ENCODE measurements at regions not wholly inside any gene's neighbourhood (a gene's known extent, or its start where the extent isn't known, plus 50 kb on each side); places are given as distances from the start of the nearest gene placed in this dataset.

GRCh38 chr6:145042559-145042958, 692.8 kb downstream of the EPM2A start:
- WGBS, 5 donors: 81 to 88% (median 84%) methylated on average over 5 of the region's 5 CpGs
- DNase-seq: no peak
- no peaks in the 10 kb centered on the region for H3K9me3 ChIP-seq
- H3K27me3 ChIP-seq: no peaks in the 10 kb centered on the region
- no peaks in the 10 kb centered on the region for H3K4me1 ChIP-seq
- intact Hi-C loops (cut with DNase I; ENCODE audit: low total_unique reads): no loop called here
- no peak for TF ChIP-seq CTCF (IDR thresholded peaks at IDR 0.05)
- TF ChIP-seq EP300 (IDR thresholded peaks at IDR 0.05): no peak
- TF ChIP-seq POLR2AphosphoS5 (IDR thresholded peaks at IDR 0.05): no peak
- no peak for TF ChIP-seq POLR2A (IDR thresholded peaks at IDR 0.05)
- H3K4me3 ChIP-seq: no peak overlapping the region
- no peak overlapping the region for H3K27ac ChIP-seq
- H3K36me3 ChIP-seq: no peaks in the 10 kb centered on the region

- Histone ChIP-seq H3K27me3 (no peaks in the 10 kb centered on the region), H3K9me3 (no peaks in the 10 kb centered on the region), H3K36me3 (no peaks in the 10 kb centered on the region), H3K4me1 (no peaks in the 10 kb centered on the region), H3K27ac (no peak overlapping the region), H3K4me3 (no peak overlapping the region)
- TF ChIP-seq CTCF (IDR thresholded peaks at IDR 0.05) (no peak), POLR2AphosphoS5 (IDR thresholded peaks at IDR 0.05) (no peak), POLR2A (IDR thresholded peaks at IDR 0.05) (no peak), EP300 (IDR thresholded peaks at IDR 0.05) (no peak)
- no peak for DNase-seq
- 76 to 89% (median 80%) methylated on average over 5 of the region's 5 CpGs for WGBS, 5 donors
- intact Hi-C loops (cut with DNase I; ENCODE audit: low total_unique reads): no loop called here
Measured at GRCh38 chr6:145043926-145044500, 691.3 kb downstream of the EPM2A start.

GRCh38 chr6:145044641-145045246, 690.6 kb downstream of the EPM2A start:
- Histone ChIP-seq H3K36me3 (no peaks in the 10 kb centered on the region), H3K4me1 (no peaks in the 10 kb centered on the region), H3K27ac (no peak overlapping the region), H3K4me3 (no peak overlapping the region), H3K27me3 (no peaks in the 10 kb centered on the region), H3K9me3 (no peaks in the 10 kb centered on the region)
- peak in 1 of 2 donors; percentile 23 for DNase-seq
- WGBS, 5 donors: 12 to 30% (median 25%) methylated on average over 3 of the region's 3 CpGs
- intact Hi-C loops (cut with DNase I; ENCODE audit: low total_unique reads): no loop called here
- TF ChIP-seq EP300 (IDR thresholded peaks at IDR 0.05) (no peak), CTCF (IDR thresholded peaks at IDR 0.05) (no peak), POLR2AphosphoS5 (IDR thresholded peaks at IDR 0.05) (no peak), POLR2A (IDR thresholded peaks at IDR 0.05) (no peak)

- no peaks in the 10 kb centered on the region for H3K9me3 ChIP-seq
- no peak overlapping the region for H3K4me3 ChIP-seq
- no peaks in the 10 kb centered on the region for H3K27me3 ChIP-seq
- no peak overlapping the region for H3K27ac ChIP-seq
- intact Hi-C loops (cut with DNase I; ENCODE audit: low total_unique reads): no loop called here
- no peaks in the 10 kb centered on the region for H3K4me1 ChIP-seq
- H3K36me3 ChIP-seq: no peaks in the 10 kb centered on the region
- TF ChIP-seq POLR2AphosphoS5 (IDR thresholded peaks at IDR 0.05) (no peak), CTCF (IDR thresholded peaks at IDR 0.05) (no peak), POLR2A (IDR thresholded peaks at IDR 0.05) (no peak), EP300 (IDR thresholded peaks at IDR 0.05) (no peak)
- DNase-seq: no peak
Measured at GRCh38 chr6:145045582-145045981, 689.7 kb downstream of the EPM2A start.
